HG02759 (cell line): ENCODE measurements at regions not wholly inside any gene's neighbourhood (a gene's known extent, or its start where the extent isn't known, plus 50 kb on each side); places are given as distances from the start of the nearest gene placed in this dataset.
"Not testable (repeated sequence)": the region's sequence is repeated elsewhere in the genome, so short reads cannot be mapped to it uniquely, and the experiment has no call there.

ENCODE experiments used
- ATAC-seq: cut with Tn5 transposase; IDR thresholded peaks from one replicate; pipeline ENCODE4 v1.9.1; 2021; ENCODE audit warnings: mild to moderate bottlenecking, moderate library complexity; ENCODE audit not compliant: unreplicated experiment

GRCh38 chr5:127133071-127133470, 59.8 kb upstream of the C5orf63 start:
- no peak for ATAC-seq

- ATAC-seq, result no peak
Observed at GRCh38 chr5:127136908-127137307, 63.6 kb upstream of the C5orf63 start.

GRCh38 chr5:127143722-127144121, 70.4 kb upstream of the C5orf63 start:
- ATAC-seq, result no peak

- no peak for ATAC-seq
Observed at GRCh38 chr5:127153031-127153430, 79.7 kb upstream of the C5orf63 start.

GRCh38 chr5:127153521-127153920, 80.2 kb upstream of the C5orf63 start:
- ATAC-seq, result no peak

GRCh38 chr5:127163750-127164149, 90.4 kb upstream of the C5orf63 start:
- ATAC-seq, result no peak

GRCh38 chr5:127170918-127171600, 97.8 kb upstream of the C5orf63 start:
- no peak for ATAC-seq

- no peak for ATAC-seq
Observed at GRCh38 chr5:127176769-127177168, 103.5 kb upstream of the C5orf63 start.

- not testable (repeated sequence) for ATAC-seq
Observed at GRCh38 chr5:127182631-127183030, 108.0 kb upstream of the MEGF10 start.

- ATAC-seq, result no peak
Observed at GRCh38 chr5:127183332-127183731, 107.3 kb upstream of the MEGF10 start.

- no peak for ATAC-seq
Observed at GRCh38 chr5:127184851-127185250, 105.7 kb upstream of the MEGF10 start.

GRCh38 chr5:127186657-127187056, 103.9 kb upstream of the MEGF10 start:
- no peak for ATAC-seq

GRCh38 chr5:127187706-127188105, 102.9 kb upstream of the MEGF10 start:
- ATAC-seq, result no peak

- no peak for ATAC-seq
Observed at GRCh38 chr5:127192150-127192549, 98.4 kb upstream of the MEGF10 start.

- no peak for ATAC-seq
Observed at GRCh38 chr5:127192836-127193338, 97.7 kb upstream of the MEGF10 start.

- no peak for ATAC-seq
Observed at GRCh38 chr5:127196042-127196441, 94.6 kb upstream of the MEGF10 start.

- ATAC-seq, result not testable (repeated sequence)
Observed at GRCh38 chr5:127197402-127198167, 93.0 kb upstream of the MEGF10 start.

- not testable (repeated sequence) for ATAC-seq
Observed at GRCh38 chr5:127202738-127203137, 87.9 kb upstream of the MEGF10 start.

GRCh38 chr5:127203818-127204217, 86.8 kb upstream of the MEGF10 start:
- no peak for ATAC-seq

GRCh38 chr5:127205147-127205546, 85.4 kb upstream of the MEGF10 start:
- no peak for ATAC-seq

GRCh38 chr5:127206320-127207113, 84.1 kb upstream of the MEGF10 start:
- no peak for ATAC-seq
